ENCODE measurements at regions not wholly inside any gene's neighbourhood (a gene's known extent, or its start where the extent isn't known, plus 50 kb on each side); places are given as distances from the start of the nearest gene placed in this dataset.

GRCh38 chr6:6975459-6976111 is 132.2 kb upstream of the RREB1 start:
- TF ChIP-seq POLR2AphosphoS5 (IDR thresholded peaks at IDR 0.05; ENCODE audit: low read depth, low read length): no peak
- no peak for TF ChIP-seq REST (IDR thresholded peaks at IDR 0.05; ENCODE audit: insufficient read depth in 1 of 2, low read depth in 2 of 2, low read length in 2 of 2)
- TF ChIP-seq SIN3A (IDR thresholded peaks at IDR 0.05; ENCODE audit: borderline replicate concordance, insufficient read depth, low read length): no peak
- no peak for TF ChIP-seq TAF1 (IDR thresholded peaks at IDR 0.05; ENCODE audit: borderline replicate concordance, insufficient read depth, low read length)
- TF ChIP-seq FOXP2 (optimal IDR thresholded peaks at IDR 0.05; ENCODE audit: borderline replicate concordance, extremely low read depth, extremely low read length, insufficient read depth): no peak

DNA sequence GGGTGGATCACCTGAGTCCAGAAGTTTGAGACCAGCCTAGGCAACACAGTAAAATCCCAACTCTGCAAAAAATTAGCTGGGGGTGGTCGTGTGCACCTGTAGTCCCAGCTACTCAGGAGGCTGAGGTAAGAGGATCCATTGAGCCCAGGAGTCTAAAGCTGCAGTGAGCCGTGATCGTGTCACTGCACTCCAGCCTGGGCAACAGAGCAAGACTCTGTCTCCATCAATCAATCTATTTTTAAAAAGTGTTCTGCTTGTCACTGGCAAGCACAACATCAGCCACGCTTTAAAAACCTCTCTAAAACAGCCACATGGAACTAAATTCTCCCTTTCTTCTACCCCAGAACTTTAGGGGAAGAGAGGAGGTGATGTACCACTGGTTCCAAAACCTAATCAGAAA is 131.6 kb upstream of the RREB1 start:
- TF ChIP-seq TAF1 (IDR thresholded peaks at IDR 0.05; ENCODE audit: borderline replicate concordance, insufficient read depth, low read length) (no peak), REST (IDR thresholded peaks at IDR 0.05; ENCODE audit: insufficient read depth in 1 of 2, low read depth in 2 of 2, low read length in 2 of 2) (no peak), FOXP2 (optimal IDR thresholded peaks at IDR 0.05; ENCODE audit: borderline replicate concordance, extremely low read depth, extremely low read length, insufficient read depth) (no peak)

GRCh38 chr6:6978731-6979130 is 129.0 kb upstream of the RREB1 start:
- TF ChIP-seq REST (IDR thresholded peaks at IDR 0.05; ENCODE audit: insufficient read depth in 1 of 2, low read depth in 2 of 2, low read length in 2 of 2): no peak
- TF ChIP-seq TAF1 (IDR thresholded peaks at IDR 0.05; ENCODE audit: borderline replicate concordance, insufficient read depth, low read length): no peak
- TF ChIP-seq FOXP2 (optimal IDR thresholded peaks at IDR 0.05; ENCODE audit: borderline replicate concordance, extremely low read depth, extremely low read length, insufficient read depth): no peak
- TF ChIP-seq POLR2AphosphoS5 (IDR thresholded peaks at IDR 0.05; ENCODE audit: low read depth, low read length): no peak
- TF ChIP-seq SIN3A (IDR thresholded peaks at IDR 0.05; ENCODE audit: borderline replicate concordance, insufficient read depth, low read length): no peak

DNA sequence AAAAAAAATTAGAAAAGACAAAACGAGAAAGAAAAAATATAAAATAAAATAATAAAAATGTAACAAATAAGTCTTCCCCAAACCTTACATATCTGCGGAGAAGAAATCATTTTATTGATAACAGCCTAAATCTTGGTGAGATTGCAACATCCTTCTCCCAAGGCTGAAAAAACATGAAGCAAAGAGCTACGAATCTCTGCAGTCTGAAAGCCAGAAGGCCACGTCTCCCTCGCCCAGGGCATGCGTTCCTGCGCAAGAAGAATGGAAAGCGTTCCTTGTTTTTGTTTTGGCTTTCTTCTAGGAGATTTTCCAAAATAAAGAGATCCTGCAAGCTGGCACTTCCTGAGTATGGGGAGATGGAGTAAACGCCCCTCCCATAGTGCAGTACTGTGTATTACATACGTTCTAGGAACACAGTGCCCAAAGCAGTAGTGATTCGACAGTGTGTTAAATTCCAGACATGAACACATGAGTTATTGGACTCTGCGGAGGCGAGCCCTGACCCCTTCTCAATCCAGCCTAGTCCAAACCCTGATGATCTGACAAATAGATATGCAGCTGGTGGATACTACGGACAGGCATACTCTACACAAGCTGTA is 126.7 kb upstream of the RREB1 start:
- no peak for TF ChIP-seq TAF1 (IDR thresholded peaks at IDR 0.05; ENCODE audit: borderline replicate concordance, insufficient read depth, low read length)
- TF ChIP-seq SIN3A (IDR thresholded peaks at IDR 0.05; ENCODE audit: borderline replicate concordance, insufficient read depth, low read length): no peak
- no peak for TF ChIP-seq POLR2AphosphoS5 (IDR thresholded peaks at IDR 0.05; ENCODE audit: low read depth, low read length)
- TF ChIP-seq FOXP2 (optimal IDR thresholded peaks at IDR 0.05; ENCODE audit: borderline replicate concordance, extremely low read depth, extremely low read length, insufficient read depth): no peak
- TF ChIP-seq REST (IDR thresholded peaks at IDR 0.05; ENCODE audit: insufficient read depth in 1 of 2, low read depth in 2 of 2, low read length in 2 of 2): no peak
